Aorta (tissue), 5 donors: ENCODE measurements at regions not wholly inside any gene's neighbourhood (a gene's known extent, or its start where the extent isn't known, plus 50 kb on each side); places are given as distances from the start of the nearest gene placed in this dataset.
"Not testable (repeated sequence)": the region's sequence is repeated elsewhere in the genome, so short reads cannot be mapped to it uniquely, and the experiment has no call there.

Source experiments
- ATAC-seq: fragments of 200-7000 bp; cut with Tn5 transposase; one replicate; pipeline ENCODE4 v1.9.1; 2022; ENCODE audit warnings: moderate library complexity; ENCODE audit not compliant: low FRiP score
- DNase-seq, 2 donors: peaks; one replicate each; pipeline ENCODE4 v3.0.0-alpha.2; 2020
- H3K27ac ChIP-seq, 2 donors: one replicate each; pipeline ENCODE4 v1.5.1; 2013; ENCODE audit warnings: low read length in 2 of 2, mild to moderate bottlenecking in 2 of 2, moderate library complexity in 2 of 2, control low read depth in 1 of 2, inconsistent platforms in 1 of 2, low read depth in 1 of 2
- H3K27me3 ChIP-seq, 2 donors: one replicate each; pipeline ENCODE4 v1.6.1; 2013; ENCODE audit warnings: control low read depth in 1 of 2, low read length in 1 of 2, mild to moderate bottlenecking in 1 of 2, moderate library complexity in 1 of 2; ENCODE audit not compliant: insufficient read depth in 2 of 2, control insufficient read depth in 1 of 2
- H3K36me3 ChIP-seq, 2 donors: one replicate each; pipeline ENCODE4 v1.6.1; 2013; ENCODE audit warnings: control low read depth in 1 of 2, low read length in 1 of 2, mild to moderate bottlenecking in 1 of 2; ENCODE audit not compliant: insufficient read depth in 2 of 2, control insufficient read depth in 1 of 2
- H3K4me1 ChIP-seq, 2 donors: one replicate each; pipeline ENCODE4 v1.6.1; 2013; ENCODE audit warnings: low read length in 2 of 2, control low read depth in 1 of 2, mild to moderate bottlenecking in 1 of 2, moderate library complexity in 1 of 2; ENCODE audit not compliant: insufficient read depth in 2 of 2, control insufficient read depth in 1 of 2
- H3K4me3 ChIP-seq, 2 donors: one replicate each; pipeline ENCODE4 v1.5.1; 2013; ENCODE audit warnings: low read length in 2 of 2, control low read depth in 1 of 2, mild to moderate bottlenecking in 1 of 2
- H3K9me3 ChIP-seq: one replicate; pipeline ENCODE4 v1.6.1; 2013; ENCODE audit warnings: mild to moderate bottlenecking, low read length; ENCODE audit not compliant: control insufficient read depth
- WGBS, 2 donors: extraction: QIAGEN DNeasy Blood & Tissue Kit; methylation state at CpG; one replicate each; pipeline ENCODE4 v1.1.7; 2013; 5-methylcytosine and 5-hydroxymethylcytosine counted together
- intact Hi-C, 2 donors: fragments of 100-400 bp; cut with DNase I; formaldehyde crosslinking; loops; one replicate each; pipeline versions ENCODE4 v1.14.2 to v1.15.0; 2022
- donor health status: healthy with polysubstance abuse.
- donor health status: Bipolar disorder and iron deficiency.
- donor health status: DM: no; HTN: no; CAD: no.
- donor health status: DM: no; HTN: no; CAD: no.
- donor health status: DM: yes; HTN: yes; CAD: no.

- intact Hi-C loops = no loop called here
- Histone ChIP-seq H3K27me3 (no peaks in the 10 kb centered on the region), H3K9me3 (no peaks in the 10 kb centered on the region), H3K27ac (no peak overlapping the region), H3K36me3 (no peaks in the 10 kb centered on the region), H3K4me3 (no peak overlapping the region), H3K4me1 (no peaks in the 10 kb centered on the region)
- ATAC-seq (no peak), DNase-seq (no peak)
- WGBS, 2 donors = 31 to 32% methylated on average over 5 of the region's 5 CpGs
These were observed 419.9 kb upstream of the RUNX1 start for GRCh38 chr21:35468991-35469390.

- no peak overlapping the region for H3K27ac ChIP-seq
- no peaks in the 10 kb centered on the region for H3K4me1 ChIP-seq
- no peaks in the 10 kb centered on the region for H3K27me3 ChIP-seq
- H3K9me3 ChIP-seq = no peaks in the 10 kb centered on the region
- intact Hi-C loops = no loop called here
- no peak for DNase-seq
- no peaks in the 10 kb centered on the region for H3K36me3 ChIP-seq
- no peak for ATAC-seq
- 48 to 70% methylated on average over 2 of the region's 2 CpGs for WGBS, 2 donors
- H3K4me3 ChIP-seq = no peak overlapping the region
These were observed 418.5 kb upstream of the RUNX1 start for GRCh38 chr21:35467566-35467965.

- H3K9me3 ChIP-seq, H3K4me1 ChIP-seq, intact Hi-C loops, H3K27ac ChIP-seq, H3K36me3 ChIP-seq, H3K4me3 ChIP-seq, H3K27me3 ChIP-seq, ATAC-seq, DNase-seq: not testable (repeated sequence)
- WGBS, 2 donors = 96 to 97% methylated on average over 5 of the region's 5 CpGs
These were observed 417.6 kb upstream of the RUNX1 start for GRCh38 chr21:35466681-35467080.

- Histone ChIP-seq H3K27ac (no peak overlapping the region), H3K27me3 (no peaks in the 10 kb centered on the region), H3K4me1 (no peaks in the 10 kb centered on the region), H3K4me3 (no peak overlapping the region), H3K36me3 (no peaks in the 10 kb centered on the region), H3K9me3 (no peaks in the 10 kb centered on the region)
- 80 to 86% methylated on average over 2 of the region's 2 CpGs for WGBS, 2 donors
- ATAC-seq (no peak), DNase-seq (no peak)
- intact Hi-C loops = no loop called here
These were observed 416.6 kb upstream of the RUNX1 start for GRCh38 chr21:35465741-35466140.

- 70 to 79% methylated on average over 2 of the region's 2 CpGs for WGBS, 2 donors
- ATAC-seq = no peak
- Histone ChIP-seq H3K27me3 (no peaks in the 10 kb centered on the region), H3K4me3 (no peak overlapping the region), H3K4me1 (no peaks in the 10 kb centered on the region), H3K27ac (no peak overlapping the region), H3K9me3 (no peaks in the 10 kb centered on the region), H3K36me3 (no peaks in the 10 kb centered on the region)
- intact Hi-C loops = no loop called here
- no peak for DNase-seq
These were observed 412.6 kb upstream of the RUNX1 start for GRCh38 chr21:35461700-35462099.

- intact Hi-C loops = no loop called here
These were observed 411.3 kb upstream of the RUNX1 start for GRCh38 chr21:35460441-35460840.

GRCh38 chr21:35458405-35458804 is 409.3 kb upstream of the RUNX1 start:
- no peaks in the 10 kb centered on the region for H3K36me3 ChIP-seq
- H3K27me3 ChIP-seq = no peaks in the 10 kb centered on the region
- 64 to 75% methylated on average over 5 of the region's 5 CpGs for WGBS, 2 donors
- no peak overlapping the region for H3K4me3 ChIP-seq
- H3K27ac ChIP-seq = no peak overlapping the region
- DNase-seq = no peak
- intact Hi-C loops = no loop called here
- no peaks in the 10 kb centered on the region for H3K9me3 ChIP-seq
- no peak for ATAC-seq
- no peaks in the 10 kb centered on the region for H3K4me1 ChIP-seq

More at GRCh38 chr21:35460441-35460840, 411.3 kb upstream of the RUNX1 start:
- H3K4me1 ChIP-seq = no peaks in the 10 kb centered on the region
- H3K27me3 ChIP-seq = no peaks in the 10 kb centered on the region
- ATAC-seq = no peak
- H3K36me3 ChIP-seq = no peaks in the 10 kb centered on the region
- no peak overlapping the region for H3K4me3 ChIP-seq
- H3K9me3 ChIP-seq = no peaks in the 10 kb centered on the region
- no peak overlapping the region for H3K27ac ChIP-seq
- no peak for DNase-seq
- WGBS, 2 donors = 82 to 86% methylated on average over 8 to 9 of the region's 9 CpGs

GRCh38 chr21:35457097-35457804 is 408.1 kb upstream of the RUNX1 start:
- H3K27me3 ChIP-seq = no peaks in the 10 kb centered on the region
- no peaks in the 10 kb centered on the region for H3K36me3 ChIP-seq
- no peak overlapping the region for H3K4me3 ChIP-seq
- ATAC-seq (no peak), DNase-seq (no peak)
- no peak overlapping the region for H3K27ac ChIP-seq
- H3K9me3 ChIP-seq = no peaks in the 10 kb centered on the region
- 83 to 84% methylated on average over 8 of the region's 8 CpGs for WGBS, 2 donors
- H3K4me1 ChIP-seq = no peaks in the 10 kb centered on the region
- intact Hi-C loops = no loop called here

GRCh38 chr21:35451276-35451675 is 402.2 kb upstream of the RUNX1 start:
- Histone ChIP-seq H3K4me1 (no peaks in the 10 kb centered on the region), H3K9me3 (no peaks in the 10 kb centered on the region), H3K27ac (no peak overlapping the region), H3K27me3 (no peaks in the 10 kb centered on the region), H3K4me3 (no peak overlapping the region), H3K36me3 (no peaks in the 10 kb centered on the region)
- intact Hi-C loops = no loop called here
- ATAC-seq = no peak
- WGBS, 2 donors = 90 to 92% methylated on average over 1 of the region's 1 CpG
- no peak for DNase-seq
